GM12872 (cell line): ENCODE measurements at regions not wholly inside any gene's neighbourhood (a gene's known extent, or its start where the extent isn't known, plus 50 kb on each side); places are given as distances from the start of the nearest gene placed in this dataset.

Source experiments
- CTCF ChIP-seq: IDR thresholded peaks from 3 replicates; pipeline ENCODE4 v1.5.1; 2011; ENCODE audit warnings: low read depth, mild to moderate bottlenecking, low read length, moderate library complexity; ENCODE audit not compliant: insufficient read depth

- TF ChIP-seq CTCF: no peak
These were observed 52.1 kb upstream of the DAB2 start for GRCh38 chr5:39476843-39477220.

GRCh38 chr5:39475881-39476842 lies 51.4 kb upstream of the DAB2 start:
- TF ChIP-seq CTCF: no peak

- TF ChIP-seq CTCF: no peak
These were observed 50.4 kb upstream of the DAB2 start for GRCh38 chr5:39475159-39475571.
